ENCODE measurements at regions not wholly inside any gene's neighbourhood (a gene's known extent, or its start where the extent isn't known, plus 50 kb on each side); places are given as distances from the start of the nearest gene placed in this dataset.
"Not testable (repeated sequence)": the region's sequence is repeated elsewhere in the genome, so short reads cannot be mapped to it uniquely, and the experiment has no call there.

- Histone ChIP-seq H3K27ac (no peak overlapping the region), H4K20me1 (ENCODE audit: insufficient read depth) (no peaks in the 10 kb centered on the region), H3K4me2 (no peak overlapping the region), H3K79me2 (ENCODE audit: insufficient read depth, low read depth) (no peaks in the 10 kb centered on the region), H3K27me3 (ENCODE audit: insufficient read depth, low read depth) (no peaks in the 10 kb centered on the region), H2AFZ (ENCODE audit: low read depth) (no peak overlapping the region), H3K4me3 (IDR thresholded peaks at IDR 0.05; ENCODE audit: insufficient read depth, low read depth, low read length) (no peak overlapping the region), H3K4me1 (ENCODE audit: low read depth, poor library complexity, severe bottlenecking) (no peaks in the 10 kb centered on the region), H3K36me3 (ENCODE audit: insufficient read depth) (no peaks in the 10 kb centered on the region), H3K9ac (no peak overlapping the region)
- no peak for TF ChIP-seq CTCF (conservative IDR thresholded peaks at IDR 0.05; ENCODE audit: low read depth, low read length)
These were observed 266.0 kb upstream of the STXBP5 start for GRCh38 chr6:146938266-146938665.

- not testable (repeated sequence) for H3K79me2 ChIP-seq (ENCODE audit: insufficient read depth, low read depth); H3K4me1 ChIP-seq (ENCODE audit: low read depth, poor library complexity, severe bottlenecking); H4K20me1 ChIP-seq (ENCODE audit: insufficient read depth); H3K9ac ChIP-seq; H2AFZ ChIP-seq (ENCODE audit: low read depth); H3K27me3 ChIP-seq (ENCODE audit: insufficient read depth, low read depth); H3K4me2 ChIP-seq; H3K27ac ChIP-seq; H3K36me3 ChIP-seq (ENCODE audit: insufficient read depth); H3K4me3 ChIP-seq (IDR thresholded peaks at IDR 0.05; ENCODE audit: insufficient read depth, low read depth, low read length)
These were observed 264.8 kb upstream of the STXBP5 start for GRCh38 chr6:146939456-146939855.

- Histone ChIP-seq H3K4me1 (ENCODE audit: low read depth, poor library complexity, severe bottlenecking) (no peaks in the 10 kb centered on the region), H3K27ac (no peak overlapping the region), H4K20me1 (ENCODE audit: insufficient read depth) (no peaks in the 10 kb centered on the region), H3K36me3 (ENCODE audit: insufficient read depth) (no peaks in the 10 kb centered on the region), H2AFZ (ENCODE audit: low read depth) (no peak overlapping the region), H3K79me2 (ENCODE audit: insufficient read depth, low read depth) (no peaks in the 10 kb centered on the region), H3K4me3 (IDR thresholded peaks at IDR 0.05; ENCODE audit: insufficient read depth, low read depth, low read length) (no peak overlapping the region), H3K4me2 (no peak overlapping the region), H3K27me3 (ENCODE audit: insufficient read depth, low read depth) (no peaks in the 10 kb centered on the region), H3K9ac (no peak overlapping the region)
- no peak for TF ChIP-seq CTCF (conservative IDR thresholded peaks at IDR 0.05; ENCODE audit: low read depth, low read length)
These were observed 260.6 kb upstream of the STXBP5 start for GRCh38 chr6:146943664-146944063.

GRCh38 chr6:146944077-146944476 lies 260.1 kb upstream of the STXBP5 start:
- no peak for TF ChIP-seq CTCF (conservative IDR thresholded peaks at IDR 0.05; ENCODE audit: low read depth, low read length)

GRCh38 chr6:146944809-146945208 lies 259.4 kb upstream of the STXBP5 start:
- Histone ChIP-seq H3K9ac (no peak overlapping the region), H3K36me3 (ENCODE audit: insufficient read depth) (no peaks in the 10 kb centered on the region), H4K20me1 (ENCODE audit: insufficient read depth) (no peaks in the 10 kb centered on the region), H3K4me3 (IDR thresholded peaks at IDR 0.05; ENCODE audit: insufficient read depth, low read depth, low read length) (no peak overlapping the region), H2AFZ (ENCODE audit: low read depth) (no peak overlapping the region), H3K27me3 (ENCODE audit: insufficient read depth, low read depth) (no peaks in the 10 kb centered on the region), H3K27ac (no peak overlapping the region), H3K4me1 (ENCODE audit: low read depth, poor library complexity, severe bottlenecking) (no peaks in the 10 kb centered on the region), H3K4me2 (no peak overlapping the region), H3K79me2 (ENCODE audit: insufficient read depth, low read depth) (no peaks in the 10 kb centered on the region)
- TF ChIP-seq CTCF (conservative IDR thresholded peaks at IDR 0.05; ENCODE audit: low read depth, low read length): no peak

More at GRCh38 chr6:146944077-146944476, 260.1 kb upstream of the STXBP5 start:
- Histone ChIP-seq H3K79me2 (ENCODE audit: insufficient read depth, low read depth) (no peaks in the 10 kb centered on the region), H3K4me1 (ENCODE audit: low read depth, poor library complexity, severe bottlenecking) (no peaks in the 10 kb centered on the region), H3K27me3 (ENCODE audit: insufficient read depth, low read depth) (no peaks in the 10 kb centered on the region), H4K20me1 (ENCODE audit: insufficient read depth) (no peaks in the 10 kb centered on the region), H3K4me3 (IDR thresholded peaks at IDR 0.05; ENCODE audit: insufficient read depth, low read depth, low read length) (no peak overlapping the region), H3K27ac (no peak overlapping the region), H3K4me2 (no peak overlapping the region), H3K36me3 (ENCODE audit: insufficient read depth) (no peaks in the 10 kb centered on the region), H2AFZ (ENCODE audit: low read depth) (no peak overlapping the region), H3K9ac (no peak overlapping the region)

Measured in KMS-11 (cell line).